ENCODE measurements at regions not wholly inside any gene's neighbourhood (a gene's known extent, or its start where the extent isn't known, plus 50 kb on each side); places are given as distances from the start of the nearest gene placed in this dataset.
A peak's percentile ranks its signal among the peaks of the same experiment; 100 is the strongest.

DNA sequence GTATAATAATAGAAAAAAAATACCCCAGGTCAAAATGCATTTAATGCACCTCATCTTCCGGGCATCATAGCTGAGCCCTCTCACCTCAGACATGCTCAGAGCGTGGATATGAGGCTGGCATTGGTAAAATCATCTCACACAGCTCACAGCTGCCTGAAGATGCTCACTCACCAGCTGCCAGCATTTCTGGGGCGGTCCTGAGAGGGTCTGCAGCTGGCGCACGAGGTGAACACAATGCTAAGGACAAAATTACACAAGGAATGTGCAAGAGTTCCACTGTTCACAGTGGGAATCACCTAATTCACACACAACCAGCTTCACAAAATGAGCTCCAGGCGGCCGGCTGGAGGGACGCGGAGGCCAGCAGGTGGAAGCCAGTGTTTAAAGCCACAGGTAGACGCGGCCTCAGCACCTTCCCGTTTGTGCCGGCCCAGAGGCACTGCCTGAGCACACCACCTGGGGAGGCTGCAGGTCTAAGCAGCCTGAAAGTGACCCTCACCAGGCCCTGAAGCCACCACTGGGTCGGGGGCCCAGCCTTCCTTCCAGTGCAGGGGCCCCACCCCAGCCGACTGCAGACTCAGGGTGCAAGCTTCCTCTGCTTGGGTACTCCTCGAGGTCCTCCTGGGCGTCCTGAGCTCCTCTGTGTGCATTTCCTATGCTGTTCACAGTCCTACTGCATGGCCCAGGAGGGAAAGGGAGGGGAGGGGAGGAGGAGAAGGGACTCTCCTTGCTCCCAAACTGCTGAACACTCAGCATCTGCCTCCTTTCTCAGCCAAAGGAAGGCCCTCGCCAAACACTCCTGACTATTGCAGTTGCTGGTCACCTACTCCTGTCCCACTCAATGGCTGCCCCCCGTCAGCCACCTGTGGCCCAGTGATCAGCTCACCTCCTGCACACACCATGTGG is 61.2 kb upstream of the FAM20C start:
- DNase-seq (no peak), ATAC-seq (ENCODE audit: low read depth in 2 of 2) (no peak)
- peaks cover 0 to 6% (median 5%) of the 10 kb centered on the region in 3 donors for H3K4me1 Mint-ChIP-seq
- H3K27ac Mint-ChIP-seq: no peak overlapping the region
- no peaks in the 10 kb centered on the region for H3K36me3 Mint-ChIP-seq
- no peak overlapping the region for H3K4me3 Mint-ChIP-seq
- H3K9me3 Mint-ChIP-seq: no peaks in the 10 kb centered on the region
- peaks cover 9 to 17% (median 12%) of the 10 kb centered on the region in 3 donors for H3K27me3 Mint-ChIP-seq

DNA sequence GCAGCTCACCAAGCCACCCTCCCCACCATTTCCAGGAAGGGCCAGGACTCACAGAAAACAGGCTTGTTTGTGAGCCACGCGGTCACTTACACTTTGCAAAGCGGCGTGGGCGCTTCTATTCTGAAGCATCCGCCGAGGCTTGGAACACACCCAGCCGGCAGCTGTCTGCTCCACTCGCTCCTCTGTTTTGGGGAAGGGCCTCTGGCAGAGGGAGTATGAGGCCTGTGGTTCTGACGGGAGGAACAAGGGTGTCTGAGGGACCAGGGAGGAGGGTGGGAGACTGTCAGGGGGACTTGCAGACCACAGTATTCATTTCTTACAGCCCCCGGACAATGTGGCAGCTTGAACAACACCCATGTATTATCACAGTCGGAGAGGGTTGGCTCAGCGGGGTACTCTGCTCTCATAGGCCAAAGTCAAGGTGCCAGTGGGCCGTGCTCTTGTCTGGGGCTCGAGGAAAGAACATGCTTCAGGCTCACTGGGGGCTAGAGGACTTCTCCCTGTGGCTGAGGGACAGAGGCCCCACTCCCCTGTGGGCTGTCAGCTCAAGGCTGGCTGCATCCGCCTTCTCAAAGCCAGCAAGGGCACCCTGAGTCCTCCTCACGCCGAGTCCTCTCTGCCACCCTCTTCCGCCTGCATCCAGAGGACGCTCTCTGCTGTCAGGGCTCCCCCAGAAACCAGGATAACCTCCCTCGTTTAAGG is 60.4 kb upstream of the FAM20C start:
- H3K9me3 Mint-ChIP-seq: no peaks in the 10 kb centered on the region
- DNase-seq (no peak), ATAC-seq (ENCODE audit: low read depth in 2 of 2) (no peak)
- no peak overlapping the region for H3K27ac Mint-ChIP-seq
- H3K4me3 Mint-ChIP-seq: no peak overlapping the region
- H3K36me3 Mint-ChIP-seq: no peaks in the 10 kb centered on the region
- H3K27me3 Mint-ChIP-seq: peaks cover 9 to 15% (median 12%) of the 10 kb centered on the region in 3 donors
- H3K4me1 Mint-ChIP-seq: peaks cover 0 to 6% (median 5%) of the 10 kb centered on the region in 3 donors

DNA sequence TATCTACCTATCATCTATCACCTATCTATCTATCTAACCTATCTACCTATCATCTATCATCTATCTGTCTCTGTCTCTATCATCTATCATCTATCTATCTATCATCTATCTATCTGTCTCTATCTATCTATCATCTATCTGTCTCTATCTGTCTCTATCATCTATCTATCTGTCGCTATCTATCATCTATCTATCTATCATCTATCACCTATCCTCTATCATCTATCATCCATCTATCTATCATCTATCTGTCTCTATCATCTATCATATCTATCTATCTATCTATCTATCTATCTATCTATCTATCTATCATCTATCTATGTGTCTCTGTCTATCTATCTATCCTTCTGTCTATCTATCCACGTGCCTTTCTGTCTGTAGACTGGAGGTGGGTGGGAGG is 59.5 kb upstream of the FAM20C start:
- no peak overlapping the region for H3K4me3 Mint-ChIP-seq
- DNase-seq (no peak), ATAC-seq (ENCODE audit: low read depth in 2 of 2) (no peak)
- no peak overlapping the region for H3K27ac Mint-ChIP-seq
- H3K36me3 Mint-ChIP-seq: no peaks in the 10 kb centered on the region
- peaks cover 9 to 12% (median 11%) of the 10 kb centered on the region in 3 donors for H3K27me3 Mint-ChIP-seq
- H3K4me1 Mint-ChIP-seq: peaks cover 0 to 6% (median 5%) of the 10 kb centered on the region in 3 donors
- no peaks in the 10 kb centered on the region for H3K9me3 Mint-ChIP-seq

DNA sequence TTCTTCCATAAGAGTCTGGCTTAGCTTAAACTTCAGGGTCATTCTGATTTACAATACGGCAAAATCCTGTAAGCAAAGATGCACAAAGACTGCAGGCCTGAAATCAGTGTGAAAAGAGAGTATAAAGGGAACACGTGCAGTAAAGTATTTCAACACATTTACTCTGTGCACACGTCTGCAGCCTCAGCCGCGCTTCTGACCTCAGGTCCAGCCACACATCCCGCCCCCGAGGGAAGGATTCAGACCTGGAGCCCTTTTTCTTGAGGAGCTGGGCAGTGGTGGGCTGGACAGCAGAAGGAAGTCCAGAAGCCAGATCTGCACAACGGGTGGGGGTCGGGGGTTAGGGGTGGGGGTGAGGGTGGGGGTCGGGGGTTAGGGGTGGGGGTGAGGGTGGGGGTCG is 58.9 kb upstream of the FAM20C start:
- Mint-ChIP-seq H3K27ac (no peak overlapping the region), H3K36me3 (no peaks in the 10 kb centered on the region), H3K4me1 (peaks cover 0 to 6% (median 5%) of the 10 kb centered on the region in 3 donors), H3K4me3 (no peak overlapping the region), H3K27me3 (peaks cover 11 to 12% (median 11%) of the 10 kb centered on the region in 3 donors), H3K9me3 (no peaks in the 10 kb centered on the region)
- DNase-seq (no peak), ATAC-seq (ENCODE audit: low read depth in 2 of 2) (no peak)

DNA sequence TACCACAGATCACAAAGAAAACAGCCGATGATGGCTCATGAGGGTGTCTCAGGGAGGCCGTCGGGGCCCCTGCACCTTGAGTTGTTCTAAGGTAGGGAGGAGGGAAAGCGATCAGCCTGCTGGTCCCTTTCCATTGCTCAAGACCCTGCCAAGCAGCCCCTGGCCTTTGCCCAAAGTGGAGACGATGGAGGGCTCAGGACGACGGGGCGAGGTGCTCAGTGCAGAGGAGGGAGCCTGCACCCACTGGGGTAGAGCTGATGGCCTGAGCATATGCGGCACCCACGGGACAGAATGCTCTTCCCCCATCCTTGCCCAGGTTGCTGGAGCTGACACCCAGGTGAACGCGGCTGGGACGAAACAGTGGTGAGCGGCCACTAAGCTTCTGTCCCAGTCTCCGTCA is 58.3 kb upstream of the FAM20C start:
- H3K4me3 Mint-ChIP-seq: no peak overlapping the region
- H3K4me1 Mint-ChIP-seq: peaks cover 0 to 6% (median 5%) of the 10 kb centered on the region in 3 donors
- H3K27ac Mint-ChIP-seq: no peak overlapping the region
- H3K27me3 Mint-ChIP-seq: peaks cover 11 to 15% (median 12%) of the 10 kb centered on the region in 3 donors
- H3K9me3 Mint-ChIP-seq: no peaks in the 10 kb centered on the region
- no peak for ATAC-seq (ENCODE audit: low read depth in 2 of 2)
- DNase-seq: no peak
- no peaks in the 10 kb centered on the region for H3K36me3 Mint-ChIP-seq

DNA sequence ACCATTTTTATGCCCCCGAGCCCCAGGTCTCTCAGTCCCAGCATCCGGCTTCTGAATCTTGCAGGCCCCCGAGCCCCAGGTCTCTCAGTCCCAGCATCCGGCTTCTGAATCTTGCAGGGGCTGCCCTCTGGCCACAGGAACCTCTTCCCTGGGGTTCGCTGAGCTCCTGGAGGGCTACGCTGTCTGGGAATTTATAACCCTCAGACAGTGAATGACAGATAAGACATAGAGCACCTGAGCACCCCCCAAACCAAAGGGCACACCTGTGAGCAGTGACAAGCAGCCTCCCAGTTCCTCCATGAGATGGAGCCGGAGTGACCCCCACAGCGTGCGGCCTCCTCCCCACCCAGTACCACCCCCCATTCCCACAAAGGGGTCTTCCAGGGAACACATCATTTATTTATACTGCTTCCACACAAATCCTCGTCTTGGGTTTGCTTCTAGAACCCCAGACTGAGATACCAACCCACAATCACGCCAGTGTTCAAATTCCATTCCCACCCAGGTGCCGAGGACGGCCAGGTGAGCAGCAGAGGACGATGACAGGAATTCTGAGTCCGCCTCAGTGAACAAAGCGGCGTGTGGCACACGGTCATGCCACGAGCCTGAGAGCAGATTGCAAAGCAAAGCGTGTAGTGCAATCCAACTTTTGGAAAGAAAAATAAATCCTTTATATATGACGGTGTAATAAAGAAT is 57.7 kb upstream of the FAM20C start:
- H3K27ac Mint-ChIP-seq: peak overlapping the region in 1 of 6 donors; percentile 37
- ATAC-seq (ENCODE audit: low read depth in 2 of 2) (no peak), DNase-seq (no peak)
- H3K27me3 Mint-ChIP-seq: peaks cover 12 to 16% (median 15%) of the 10 kb centered on the region in 3 donors
- peaks cover 0 to 2% (median 2%) of the 10 kb centered on the region in 3 donors for H3K4me1 Mint-ChIP-seq
- H3K9me3 Mint-ChIP-seq: no peaks in the 10 kb centered on the region
- H3K36me3 Mint-ChIP-seq: no peaks in the 10 kb centered on the region
- H3K4me3 Mint-ChIP-seq: no peak overlapping the region

DNA sequence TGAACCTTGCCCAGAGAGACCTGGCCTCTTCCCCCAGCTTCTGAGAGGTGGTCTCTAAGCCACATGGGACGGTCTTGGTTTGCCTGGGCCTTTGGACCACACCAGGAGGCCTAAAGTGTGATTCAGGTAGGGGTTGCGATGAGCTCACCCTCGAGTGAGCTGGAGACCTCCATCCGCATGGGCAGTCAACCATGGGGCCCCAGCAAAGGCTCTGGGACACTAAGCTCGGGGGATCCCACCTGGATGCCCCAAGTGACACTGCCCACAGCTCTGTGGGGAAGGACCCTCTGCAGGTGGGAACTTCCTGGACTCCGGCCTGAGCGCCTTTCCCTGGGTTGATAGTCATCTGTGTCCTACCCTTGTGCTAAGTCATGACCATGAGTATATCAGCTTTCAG is 57.1 kb upstream of the FAM20C start:
- Mint-ChIP-seq H3K4me1 (peaks cover 0 to 2% (median 0%) of the 10 kb centered on the region in 3 donors), H3K27ac (no peak overlapping the region), H3K4me3 (no peak overlapping the region), H3K27me3 (peaks cover 12 to 18% (median 15%) of the 10 kb centered on the region in 3 donors), H3K36me3 (no peaks in the 10 kb centered on the region), H3K9me3 (no peaks in the 10 kb centered on the region)
- DNase-seq: no peak
- ATAC-seq (ENCODE audit: low read depth in 2 of 2): no peak

DNA sequence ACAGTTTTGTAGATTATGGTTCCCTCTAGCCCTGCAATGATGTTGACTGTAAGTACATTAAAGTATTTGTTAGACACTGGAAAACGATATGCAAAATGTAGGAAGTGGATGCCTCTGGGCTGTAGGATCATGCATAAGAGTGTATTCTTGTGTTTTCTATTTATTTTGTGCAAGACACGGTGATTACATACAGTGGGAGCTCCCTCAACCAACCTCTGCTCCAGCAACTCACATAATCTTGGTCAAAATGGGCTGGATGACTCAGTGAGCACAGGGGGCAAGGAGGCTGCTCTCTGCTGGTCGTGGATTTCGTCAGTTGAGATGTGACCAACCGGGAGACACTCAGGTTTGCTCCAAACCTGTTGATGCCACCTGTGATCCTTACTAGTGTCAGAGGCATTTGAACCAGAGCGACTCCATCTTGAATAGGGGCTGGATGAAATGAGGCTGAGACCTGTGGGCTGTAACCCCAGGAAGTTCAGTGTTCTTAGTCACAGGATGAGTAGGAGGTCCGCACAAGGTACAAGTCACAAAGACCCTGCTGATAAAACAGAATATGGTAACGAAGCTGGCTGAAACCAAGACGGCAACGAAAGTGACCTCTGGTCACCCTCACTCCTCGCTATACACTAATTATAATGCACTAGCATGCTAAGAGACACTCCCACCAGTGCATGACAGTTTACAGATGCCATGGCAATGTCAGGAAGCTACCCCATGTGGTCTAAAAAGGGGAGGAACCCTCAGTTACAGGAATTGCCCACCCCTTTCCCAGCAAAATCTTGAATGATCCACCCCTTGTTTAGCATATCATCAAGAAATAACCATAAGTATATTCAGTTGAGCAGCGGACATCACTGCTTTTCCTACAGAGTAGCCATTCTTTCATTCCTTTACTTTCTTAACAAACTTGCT is 56.4 kb upstream of the FAM20C start:
- Mint-ChIP-seq H3K9me3 (no peaks in the 10 kb centered on the region), H3K36me3 (no peaks in the 10 kb centered on the region), H3K4me3 (no peak overlapping the region), H3K27ac (peak overlapping the region in 1 of 6 donors; percentile 1), H3K4me1 (no peaks in the 10 kb centered on the region), H3K27me3 (peaks cover 12 to 18% (median 15%) of the 10 kb centered on the region in 3 donors)
- DNase-seq (no peak), ATAC-seq (ENCODE audit: low read depth in 2 of 2) (no peak)

DNA sequence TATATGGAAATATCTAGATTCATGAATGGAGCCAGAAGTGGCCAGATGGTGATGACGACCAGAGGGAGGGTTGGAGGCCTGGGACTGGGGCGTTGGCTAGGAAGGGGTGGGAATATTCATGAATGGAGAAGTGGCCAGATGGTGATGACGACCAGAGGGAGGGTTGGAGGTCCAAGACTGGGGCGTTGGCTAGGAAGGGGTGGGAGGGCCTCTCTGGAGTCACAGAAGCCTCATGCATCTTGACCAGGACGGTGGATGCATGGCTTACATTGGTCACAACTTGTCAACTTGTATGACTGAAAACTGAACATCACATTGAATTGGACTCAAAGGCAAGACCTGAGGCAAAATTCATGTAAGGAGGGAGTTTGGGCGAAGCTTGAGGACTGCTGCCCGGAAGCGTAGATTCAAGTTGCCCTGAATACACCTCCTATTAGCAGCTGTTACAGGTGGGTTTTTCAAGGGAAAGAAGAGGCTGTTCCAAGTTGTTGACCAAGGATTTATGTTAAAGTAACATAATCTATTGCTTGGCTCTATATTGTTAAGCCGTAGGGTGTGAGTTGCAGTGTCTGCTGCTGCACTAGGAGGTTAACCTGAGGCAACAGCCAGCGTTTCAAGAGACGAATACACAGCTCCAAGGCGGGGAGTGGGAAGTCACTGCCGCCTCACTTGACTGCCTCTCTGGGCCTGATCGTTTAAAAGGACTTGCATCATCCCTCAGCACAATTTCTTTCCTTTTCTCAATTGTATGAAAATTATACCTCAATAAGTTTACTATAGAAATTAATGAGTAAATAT is 55.1 kb upstream of the FAM20C start:
- H3K36me3 Mint-ChIP-seq: no peaks in the 10 kb centered on the region
- DNase-seq: no peak
- peak overlapping the region in 1 of 6 donors; percentile 16 for H3K27ac Mint-ChIP-seq
- H3K4me3 Mint-ChIP-seq: no peak overlapping the region
- H3K9me3 Mint-ChIP-seq: no peaks in the 10 kb centered on the region
- peaks cover 12 to 18% (median 15%) of the 10 kb centered on the region in 3 donors for H3K27me3 Mint-ChIP-seq
- no peaks in the 10 kb centered on the region for H3K4me1 Mint-ChIP-seq
- ATAC-seq (ENCODE audit: low read depth in 2 of 2): no peak

DNA sequence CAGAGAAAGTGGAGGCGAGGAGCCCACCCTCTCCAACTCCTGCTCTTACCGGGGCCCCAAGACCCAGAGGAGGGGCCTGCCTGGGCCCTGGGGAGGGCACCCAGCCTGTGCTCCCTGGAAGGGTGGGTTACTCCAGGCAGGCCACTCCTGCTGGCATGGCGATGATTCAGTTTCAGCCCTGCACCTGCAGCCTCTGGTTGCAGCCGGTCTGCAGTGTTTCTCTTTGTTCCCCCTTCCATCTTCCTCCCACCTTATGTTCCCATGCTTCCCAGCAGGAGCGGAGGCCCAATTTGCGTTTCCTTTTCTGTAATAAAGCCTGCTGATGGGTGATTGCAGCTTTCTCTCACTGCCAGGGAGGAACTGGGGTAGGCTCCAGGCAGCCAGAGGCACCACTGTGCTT is 53.2 kb upstream of the FAM20C start:
- H3K4me3 Mint-ChIP-seq: no peak overlapping the region
- no peaks in the 10 kb centered on the region for H3K36me3 Mint-ChIP-seq
- H3K27ac Mint-ChIP-seq: no peak overlapping the region
- H3K4me1 Mint-ChIP-seq: peaks cover 5 to 9% (median 6%) of the 10 kb centered on the region in 3 donors
- DNase-seq (no peak), ATAC-seq (ENCODE audit: low read depth in 2 of 2) (no peak)
- peaks cover 6 to 17% (median 7%) of the 10 kb centered on the region in 3 donors for H3K27me3 Mint-ChIP-seq
- H3K9me3 Mint-ChIP-seq: no peaks in the 10 kb centered on the region

DNA sequence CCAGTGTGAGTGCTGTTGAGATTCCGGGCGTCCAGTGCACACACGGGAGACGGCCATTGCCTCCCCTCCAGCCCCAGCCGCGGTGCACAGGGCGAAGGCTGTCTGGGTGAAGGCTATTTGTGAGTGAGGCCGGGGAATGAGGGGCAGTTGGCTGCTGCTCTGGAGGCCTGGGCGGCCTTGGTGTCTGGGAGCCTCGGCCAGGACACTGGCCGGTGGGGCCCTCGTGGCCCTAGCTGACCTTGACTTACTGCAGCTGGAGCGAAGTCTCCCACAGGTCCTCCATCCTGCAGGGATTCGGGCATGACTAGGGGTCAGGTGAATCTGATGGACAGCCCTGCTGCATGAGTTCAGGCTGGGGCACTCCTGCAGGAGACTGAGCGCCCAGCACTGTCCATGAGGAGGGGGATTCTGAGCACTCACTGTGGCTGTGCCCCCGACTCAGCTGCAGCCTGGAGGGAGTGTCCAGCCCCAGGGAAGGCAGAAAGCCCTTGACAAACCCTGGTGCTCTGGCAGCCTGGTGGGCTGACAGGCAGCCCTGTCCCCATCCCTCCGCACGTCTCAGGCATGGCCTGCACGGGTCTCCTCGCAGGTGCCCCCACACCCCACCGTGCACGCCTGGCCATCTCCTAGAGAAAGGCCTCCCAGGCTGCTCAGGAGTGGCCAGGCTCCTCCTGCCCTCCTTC is 52.7 kb upstream of the FAM20C start:
- peaks cover 3 to 11% (median 6%) of the 10 kb centered on the region in 3 donors for H3K27me3 Mint-ChIP-seq
- H3K4me3 Mint-ChIP-seq: no peak overlapping the region
- no peaks in the 10 kb centered on the region for H3K36me3 Mint-ChIP-seq
- H3K4me1 Mint-ChIP-seq: peaks cover 11 to 14% (median 11%) of the 10 kb centered on the region in 3 donors
- ATAC-seq (ENCODE audit: low read depth in 2 of 2) (no peak), DNase-seq (no peak)
- no peak overlapping the region for H3K27ac Mint-ChIP-seq
- no peaks in the 10 kb centered on the region for H3K9me3 Mint-ChIP-seq
